CD14-positive monocyte (primary cell): ENCODE measurements at regions not wholly inside any gene's neighbourhood (a gene's known extent, or its start where the extent isn't known, plus 50 kb on each side); places are given as distances from the start of the nearest gene placed in this dataset.

Experiments used
- DNase-seq, 3 donors: peaks; one replicate each; pipeline ENCODE4 v3.0.0-alpha.2; 2011 to 2022
- H2AFZ ChIP-seq: 2 replicates; pipeline ENCODE4 v1.6.0; 2012; ENCODE audit warnings: mild to moderate bottlenecking, low read depth, low read length, inconsistent platforms; ENCODE audit not compliant: insufficient read depth, poor library complexity, severe bottlenecking
- H3K27ac ChIP-seq, 2 donors: 1 replicate in 1 of 2; 2 replicates in 1 of 2; pipeline ENCODE4 v1.5.1; 2012 to 2013; ENCODE audit warnings: low read length in 2 of 2, control low read depth in 1 of 2, inconsistent platforms in 1 of 2, low read depth in 1 of 2, mild to moderate bottlenecking in 1 of 2
- H3K27me3 ChIP-seq, 2 donors: one replicate each; pipeline versions ENCODE4 v1.6.0 to v1.6.1; 2011 to 2013; ENCODE audit warnings: low read length in 2 of 2; ENCODE audit not compliant: control insufficient read depth in 2 of 2, insufficient read depth in 2 of 2
- H3K36me3 ChIP-seq, 2 donors: replicated peaks in 1 of 2; 1 replicate in 1 of 2; 2 replicates in 1 of 2; pipeline versions ENCODE4 v1.5.1 to v1.6.1; 2012 to 2013; ENCODE audit warnings: low read length in 2 of 2, control low read depth in 1 of 2, inconsistent platforms in 1 of 2, mild to moderate bottlenecking in 1 of 2; ENCODE audit not compliant: insufficient read depth in 2 of 2, control insufficient read depth in 1 of 2
- H3K4me1 ChIP-seq, 2 donors: 1 replicate in 1 of 2; 2 replicates in 1 of 2; pipeline versions ENCODE4 v1.5.1 to v1.6.1; 2012 to 2013; ENCODE audit warnings: low read length in 2 of 2, control low read depth in 1 of 2, inconsistent platforms in 1 of 2, mild to moderate bottlenecking in 1 of 2, moderate library complexity in 1 of 2; ENCODE audit not compliant: insufficient read depth in 2 of 2, control insufficient read depth in 1 of 2
- H3K4me2 ChIP-seq: replicated peaks from 2 replicates; pipeline ENCODE3; 2012; ENCODE audit warnings: low read length, moderate library complexity, mild to moderate bottlenecking; ENCODE audit not compliant: poor library complexity, severe bottlenecking; ENCODE audit errors: extremely low read depth
- H3K4me3 ChIP-seq, 3 experiments: fragments of 200-600 bp in 1 of 3; sonication (generic) in 1 of 3; replicated peaks in 1 of 3; 1 replicate in 2 of 3; 2 replicates in 1 of 3; pipeline ENCODE4 v1.5.1; 2011 to 2013; ENCODE audit warnings: low read length in 3 of 3, mild to moderate bottlenecking in 3 of 3, control low read depth in 2 of 3, low read depth in 2 of 3, inconsistent platforms in 1 of 3, moderate library complexity in 1 of 3
- H3K79me2 ChIP-seq: 2 replicates; pipeline ENCODE4 v1.6.0; 2012; ENCODE audit warnings: mild to moderate bottlenecking, control low read depth, inconsistent platforms, low read length, moderate library complexity; ENCODE audit not compliant: insufficient read depth
- H3K9ac ChIP-seq: 2 replicates; pipeline ENCODE4 v1.6.0; 2017; ENCODE audit warnings: low read length, mild to moderate bottlenecking; ENCODE audit not compliant: insufficient read depth, poor library complexity, severe bottlenecking
- H3K9me3 ChIP-seq, 2 donors: replicated peaks in 1 of 2; 1 replicate in 1 of 2; 2 replicates in 1 of 2; pipeline versions ENCODE4 v1.5.1 to v1.6.1; 2012 to 2013; ENCODE audit warnings: low read length in 2 of 2, control low read depth in 1 of 2; ENCODE audit not compliant: control insufficient read depth in 1 of 2, insufficient read depth in 1 of 2
- H4K20me1 ChIP-seq: 2 replicates; pipeline ENCODE4 v1.6.0; 2012; ENCODE audit warnings: mild to moderate bottlenecking, low read length, control low read depth, moderate library complexity; ENCODE audit not compliant: insufficient read depth
- H3K27ac Mint-ChIP-seq, 7 donors: one replicate each; pipeline ENCODE4 v1.8.0; 2020; ENCODE audit warnings: mild to moderate bottlenecking in 7 of 7, mixed read lengths in 7 of 7, moderate library complexity in 6 of 7, inconsistent platforms in 2 of 7
- H3K27me3 Mint-ChIP-seq, 3 donors: one replicate each; pipeline ENCODE4 v1.8.0; 2021 to 2022; ENCODE audit warnings: low read depth in 3 of 3, mild to moderate bottlenecking in 3 of 3, mixed read lengths in 3 of 3, moderate library complexity in 3 of 3, inconsistent platforms in 1 of 3
- H3K36me3 Mint-ChIP-seq, 2 donors: one replicate each; pipeline ENCODE4 v1.8.0; 2020; ENCODE audit warnings: mixed read lengths in 2 of 2, inconsistent platforms in 1 of 2, mild to moderate bottlenecking in 1 of 2
- H3K4me1 Mint-ChIP-seq: one replicate; pipeline ENCODE4 v1.8.0; 2020; ENCODE audit warnings: mild to moderate bottlenecking, mixed read lengths
- H3K4me3 Mint-ChIP-seq, 2 donors: one replicate each; pipeline ENCODE4 v1.8.0; 2020; ENCODE audit warnings: mild to moderate bottlenecking in 2 of 2, mixed read lengths in 2 of 2, moderate library complexity in 1 of 2
- H3K9me3 Mint-ChIP-seq, 7 donors: one replicate each; pipeline ENCODE4 v1.8.0; 2020 to 2022; ENCODE audit warnings: mixed read lengths in 7 of 7, mild to moderate bottlenecking in 6 of 7, moderate library complexity in 6 of 7, inconsistent platforms in 2 of 7
- WGBS: methylation state at CpG from one replicate; pipeline ENCODE4 v1.1.5; 2013; ENCODE audit warnings: missing lambda C conversion rate; ENCODE audit not compliant: insufficient coverage; 5-methylcytosine and 5-hydroxymethylcytosine counted together
- intact Hi-C, 2 donors: fragments of 100-400 bp; cut with micrococcal nuclease; formaldehyde crosslinking; loops; one replicate each; pipeline versions ENCODE4 v1.15.0 to v1.15.1; 2023
- TF ChIP-seq, protein P1 (sequence below): fragments of 200-600 bp; IDR thresholded peaks from one replicate; pipeline ENCODE4 v1.8.0; 2022; ENCODE audit warnings: antibody characterized with exemption, mild to moderate bottlenecking

DNA sequence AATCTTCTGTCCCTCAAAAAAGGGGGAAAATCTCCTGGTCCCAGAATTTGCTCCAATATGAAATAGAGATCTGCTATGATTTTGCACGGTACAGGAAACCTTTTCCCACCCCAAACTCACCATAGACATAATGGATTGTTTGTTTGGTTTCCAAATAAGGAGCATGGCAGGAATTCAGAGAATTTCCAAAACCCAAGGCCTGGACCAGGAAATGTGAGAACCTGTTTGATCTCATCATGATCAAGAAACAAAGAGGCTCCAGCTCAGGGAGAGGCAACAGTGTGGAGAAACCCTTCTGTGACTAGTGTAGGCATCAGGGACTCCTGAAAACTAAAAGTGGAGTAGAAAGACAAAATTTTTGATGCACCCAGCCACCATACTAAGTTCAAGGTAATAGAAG is 1548.1 kb upstream of the LRRTM3 start:
- no CpG with 5 or more reads among the region's 1 CpG for WGBS

DNA sequence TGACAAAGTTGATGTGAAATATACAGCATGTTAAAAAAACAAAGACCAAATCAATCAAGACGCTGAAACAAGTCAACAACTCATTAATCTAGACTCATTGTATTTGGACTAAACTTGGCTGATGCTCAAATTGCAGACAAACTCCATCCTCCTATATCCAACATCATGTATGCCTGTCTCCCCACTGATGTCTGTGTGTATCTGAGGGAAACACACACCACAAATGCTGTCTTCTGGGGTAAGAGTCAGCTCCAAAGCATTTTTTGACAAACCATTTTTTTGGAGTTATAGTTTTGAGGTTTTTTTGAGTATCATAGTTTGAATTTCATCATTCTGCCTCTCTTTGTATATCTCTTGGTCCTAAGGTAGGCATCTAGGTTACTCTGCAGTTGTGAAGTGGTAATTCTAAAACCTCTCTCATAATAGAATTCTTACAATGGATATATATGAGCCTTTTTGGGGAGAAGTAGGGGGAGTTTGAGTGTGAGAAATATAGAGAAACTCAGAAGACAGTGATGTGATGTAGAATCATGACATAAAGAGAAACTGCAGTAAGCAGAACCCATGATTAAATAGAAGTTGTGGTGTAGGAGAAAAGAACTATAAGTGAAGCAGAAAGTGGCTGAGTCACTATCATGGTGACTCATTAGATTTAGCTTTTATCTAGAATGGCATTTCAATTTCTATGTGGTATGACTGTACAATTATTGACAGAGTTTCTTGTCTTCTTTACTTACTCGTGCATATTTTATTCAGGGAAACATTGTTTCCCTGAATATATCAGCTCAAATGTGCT is 1531.1 kb upstream of the LRRTM3 start:
- no peak overlapping the region for H3K4me2 ChIP-seq
- H3K27me3 Mint-ChIP-seq: no peaks in the 10 kb centered on the region
- no peaks in the 10 kb centered on the region for H4K20me1 ChIP-seq
- H3K36me3 ChIP-seq: no peaks in the 10 kb centered on the region
- intact Hi-C loops: no loop called here
- H3K79me2 ChIP-seq: no peaks in the 10 kb centered on the region
- H3K27me3 ChIP-seq: no peaks in the 10 kb centered on the region
- no peak overlapping the region for H3K27ac Mint-ChIP-seq
- TF ChIP-seq, protein P1, sequence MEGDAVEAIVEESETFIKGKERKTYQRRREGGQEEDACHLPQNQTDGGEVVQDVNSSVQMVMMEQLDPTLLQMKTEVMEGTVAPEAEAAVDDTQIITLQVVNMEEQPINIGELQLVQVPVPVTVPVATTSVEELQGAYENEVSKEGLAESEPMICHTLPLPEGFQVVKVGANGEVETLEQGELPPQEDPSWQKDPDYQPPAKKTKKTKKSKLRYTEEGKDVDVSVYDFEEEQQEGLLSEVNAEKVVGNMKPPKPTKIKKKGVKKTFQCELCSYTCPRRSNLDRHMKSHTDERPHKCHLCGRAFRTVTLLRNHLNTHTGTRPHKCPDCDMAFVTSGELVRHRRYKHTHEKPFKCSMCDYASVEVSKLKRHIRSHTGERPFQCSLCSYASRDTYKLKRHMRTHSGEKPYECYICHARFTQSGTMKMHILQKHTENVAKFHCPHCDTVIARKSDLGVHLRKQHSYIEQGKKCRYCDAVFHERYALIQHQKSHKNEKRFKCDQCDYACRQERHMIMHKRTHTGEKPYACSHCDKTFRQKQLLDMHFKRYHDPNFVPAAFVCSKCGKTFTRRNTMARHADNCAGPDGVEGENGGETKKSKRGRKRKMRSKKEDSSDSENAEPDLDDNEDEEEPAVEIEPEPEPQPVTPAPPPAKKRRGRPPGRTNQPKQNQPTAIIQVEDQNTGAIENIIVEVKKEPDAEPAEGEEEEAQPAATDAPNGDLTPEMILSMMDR: no peak
- no peak overlapping the region for H3K27ac ChIP-seq
- peaks cover 0 to 3% (median 2%) of the 10 kb centered on the region in 7 donors for H3K9me3 Mint-ChIP-seq
- no peaks in the 10 kb centered on the region for H3K36me3 Mint-ChIP-seq
- no peak overlapping the region for H3K9ac ChIP-seq
- H3K4me3 ChIP-seq: no peak overlapping the region
- DNase-seq: no peak
- H2AFZ ChIP-seq: no peak overlapping the region
- WGBS: no CpG with 5 or more reads among the region's 2 CpGs
- no peak overlapping the region for H3K4me3 Mint-ChIP-seq
- H3K9me3 ChIP-seq: no peaks in the 10 kb centered on the region
- H3K4me1 ChIP-seq: no peaks in the 10 kb centered on the region
- no peaks in the 10 kb centered on the region for H3K4me1 Mint-ChIP-seq

More for the DNA sequence above, 1548.1 kb upstream of the LRRTM3 start:
- H3K27ac ChIP-seq: no peak overlapping the region
- no peaks in the 10 kb centered on the region for H3K36me3 Mint-ChIP-seq
- no peak overlapping the region for H3K27ac Mint-ChIP-seq
- H3K36me3 ChIP-seq: no peaks in the 10 kb centered on the region
- no peak overlapping the region for H3K4me2 ChIP-seq
- H2AFZ ChIP-seq: no peak overlapping the region
- H3K4me1 ChIP-seq: no peaks in the 10 kb centered on the region
- no peaks in the 10 kb centered on the region for H3K79me2 ChIP-seq
- H3K4me3 ChIP-seq: no peak overlapping the region
- TF ChIP-seq, protein P1: no peak
- no peak overlapping the region for H3K4me3 Mint-ChIP-seq
- H3K9me3 ChIP-seq: no peaks in the 10 kb centered on the region
- H4K20me1 ChIP-seq: no peaks in the 10 kb centered on the region
- no peaks in the 10 kb centered on the region for H3K4me1 Mint-ChIP-seq
- H3K27me3 Mint-ChIP-seq: no peaks in the 10 kb centered on the region
- H3K9me3 Mint-ChIP-seq: peaks cover 0 to 8% (median 2%) of the 10 kb centered on the region in 7 donors
- DNase-seq: no peak
- intact Hi-C loops: no loop called here
- H3K9ac ChIP-seq: no peak overlapping the region
- H3K27me3 ChIP-seq: no peaks in the 10 kb centered on the region
